Upper lobe of right lung (tissue), 1 donor: ENCODE measurements at regions not wholly inside any gene's neighbourhood (a gene's known extent, or its start where the extent isn't known, plus 50 kb on each side); places are given as distances from the start of the nearest gene placed in this dataset.
A peak's percentile ranks its signal among the peaks of the same experiment; 100 is the strongest.

ENCODE experiments used
- ATAC-seq: fragments of 200-7000 bp; cut with Tn5 transposase; one replicate; pipeline ENCODE4 v1.9.1; 2020; ENCODE audit warnings: mild to moderate bottlenecking, moderate library complexity
- DNase-seq: peaks from one replicate; pipeline ENCODE4 v3.0.0-alpha.2; 2020
- H3K27ac ChIP-seq: fragments of 200-600 bp; one replicate; pipeline ENCODE4 v1.8.0; 2022
- H3K27me3 ChIP-seq: fragments of 200-600 bp; one replicate; pipeline ENCODE4 v1.8.0; 2022; ENCODE audit warnings: mild to moderate bottlenecking
- H3K36me3 ChIP-seq: fragments of 200-600 bp; one replicate; pipeline ENCODE4 v1.8.0; 2022
- H3K4me1 ChIP-seq: fragments of 200-600 bp; one replicate; pipeline ENCODE4 v1.8.0; 2022
- H3K4me3 ChIP-seq: fragments of 200-600 bp; one replicate; pipeline ENCODE4 v1.8.0; 2022; ENCODE audit warnings: mild to moderate bottlenecking
- H3K9me3 ChIP-seq: fragments of 200-600 bp; one replicate; pipeline ENCODE4 v1.8.0; 2022
- CTCF ChIP-seq: fragments of 200-600 bp; IDR thresholded peaks from one replicate; pipeline ENCODE4 v1.8.0; 2022; ENCODE audit warnings: antibody characterized with exemption
- intact Hi-C: fragments of 100-400 bp; cut with DNase I; formaldehyde crosslinking; loops from one replicate; pipeline ENCODE4 v1.11.0; 2022
- donor health status: DM: no; HTN: yes; CAD: no; lungs with severe emphysema.

- DNase-seq: no peak
- Histone ChIP-seq H3K27ac (no peak overlapping the region), H3K4me3 (no peak overlapping the region), H3K9me3 (no peaks in the 10 kb centered on the region), H3K4me1 (no peaks in the 10 kb centered on the region), H3K36me3 (no peaks in the 10 kb centered on the region), H3K27me3 (no peaks in the 10 kb centered on the region)
- peak; percentile 20 for ATAC-seq
- no peak for TF ChIP-seq CTCF
- intact Hi-C loops: no loop called here
These were observed 317.8 kb upstream of the C2CD4B start for GRCh38 chr15:62482785-62483429.

GRCh38 chr15:62483814-62484213 is 318.7 kb upstream of the C2CD4B start:
- H3K27ac ChIP-seq: no peak overlapping the region
- no peak for DNase-seq
- no peak overlapping the region for H3K4me3 ChIP-seq
- no peaks in the 10 kb centered on the region for H3K36me3 ChIP-seq
- intact Hi-C loops: no loop called here
- H3K27me3 ChIP-seq: no peaks in the 10 kb centered on the region
- H3K9me3 ChIP-seq: no peaks in the 10 kb centered on the region
- ATAC-seq: no peak
- H3K4me1 ChIP-seq: no peaks in the 10 kb centered on the region
- TF ChIP-seq CTCF: no peak

- Histone ChIP-seq H3K27me3 (no peaks in the 10 kb centered on the region), H3K9me3 (no peaks in the 10 kb centered on the region), H3K36me3 (no peaks in the 10 kb centered on the region), H3K4me1 (no peaks in the 10 kb centered on the region), H3K4me3 (no peak overlapping the region), H3K27ac (no peak overlapping the region)
- DNase-seq (no peak), ATAC-seq (no peak)
- TF ChIP-seq CTCF: no peak
- intact Hi-C loops: no loop called here
These were observed 320.2 kb upstream of the C2CD4B start for GRCh38 chr15:62485170-62485720.

GRCh38 chr15:62486041-62486440 is 321.0 kb upstream of the C2CD4B start:
- Histone ChIP-seq H3K4me3 (no peak overlapping the region), H3K27me3 (no peaks in the 10 kb centered on the region), H3K9me3 (no peaks in the 10 kb centered on the region), H3K36me3 (no peaks in the 10 kb centered on the region), H3K27ac (no peak overlapping the region), H3K4me1 (no peaks in the 10 kb centered on the region)
- ATAC-seq (no peak), DNase-seq (no peak)
- TF ChIP-seq CTCF: no peak
- intact Hi-C loops: no loop called here

GRCh38 chr15:62488387-62488786 is 323.3 kb upstream of the C2CD4B start:
- intact Hi-C loops: no loop called here
- Histone ChIP-seq H3K9me3 (no peaks in the 10 kb centered on the region), H3K27me3 (no peaks in the 10 kb centered on the region), H3K4me3 (no peak overlapping the region), H3K4me1 (no peaks in the 10 kb centered on the region), H3K27ac (no peak overlapping the region), H3K36me3 (no peaks in the 10 kb centered on the region)
- no peak for DNase-seq
- ATAC-seq: no peak
- no peak for TF ChIP-seq CTCF

- Histone ChIP-seq H3K27ac (no peak overlapping the region), H3K9me3 (no peaks in the 10 kb centered on the region), H3K4me3 (no peak overlapping the region), H3K27me3 (no peaks in the 10 kb centered on the region), H3K36me3 (no peaks in the 10 kb centered on the region), H3K4me1 (peaks cover 4% of the 10 kb centered on the region)
- no peak for TF ChIP-seq CTCF
- intact Hi-C loops: no loop called here
- no peak for DNase-seq
- no peak for ATAC-seq
These were observed 326.6 kb upstream of the C2CD4B start for GRCh38 chr15:62491642-62492041.
